Retinal pigment epithelial cell (primary cell): ENCODE measurements at regions not wholly inside any gene's neighbourhood (a gene's known extent, or its start where the extent isn't known, plus 50 kb on each side); places are given as distances from the start of the nearest gene placed in this dataset.

ENCODE experiments used
- DNase-seq: peaks from one replicate; pipeline ENCODE4 v3.0.0-alpha.2; 2010; ENCODE audit warnings: low read depth
- H3K4me3 ChIP-seq: 2 replicates; pipeline ENCODE4 v1.5.1; 2011; ENCODE audit warnings: mild to moderate bottlenecking, low read length, control low read depth, moderate library complexity
- TF ChIP-seq, protein P1 (sequence below): conservative IDR thresholded peaks from 2 replicates; pipeline ENCODE4 v1.5.1; 2011; ENCODE audit warnings: low read depth, low read length, control low read depth, inconsistent platforms

DNA sequence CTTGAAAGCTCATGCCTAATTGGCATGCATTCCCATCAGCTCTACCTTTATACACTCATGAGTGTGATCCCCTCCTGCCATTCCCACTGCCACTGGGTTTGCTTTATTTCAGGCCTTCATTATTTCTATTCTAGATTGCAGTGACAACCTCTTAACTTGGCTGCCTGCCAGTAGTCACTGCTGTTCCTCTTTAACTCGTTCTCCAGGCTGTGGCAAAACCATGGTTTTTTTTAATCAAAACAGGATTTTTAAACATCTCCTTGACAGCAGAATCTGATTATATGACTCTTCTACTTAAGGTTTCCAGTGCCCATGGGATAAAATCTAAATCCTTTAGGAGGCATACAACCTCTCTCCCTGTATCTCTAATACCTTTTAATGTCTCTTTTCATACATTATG lies 223.7 kb upstream of the PCDH15 start:
- no peak overlapping the region for H3K4me3 ChIP-seq
- DNase-seq: no peak
- TF ChIP-seq, protein P1, sequence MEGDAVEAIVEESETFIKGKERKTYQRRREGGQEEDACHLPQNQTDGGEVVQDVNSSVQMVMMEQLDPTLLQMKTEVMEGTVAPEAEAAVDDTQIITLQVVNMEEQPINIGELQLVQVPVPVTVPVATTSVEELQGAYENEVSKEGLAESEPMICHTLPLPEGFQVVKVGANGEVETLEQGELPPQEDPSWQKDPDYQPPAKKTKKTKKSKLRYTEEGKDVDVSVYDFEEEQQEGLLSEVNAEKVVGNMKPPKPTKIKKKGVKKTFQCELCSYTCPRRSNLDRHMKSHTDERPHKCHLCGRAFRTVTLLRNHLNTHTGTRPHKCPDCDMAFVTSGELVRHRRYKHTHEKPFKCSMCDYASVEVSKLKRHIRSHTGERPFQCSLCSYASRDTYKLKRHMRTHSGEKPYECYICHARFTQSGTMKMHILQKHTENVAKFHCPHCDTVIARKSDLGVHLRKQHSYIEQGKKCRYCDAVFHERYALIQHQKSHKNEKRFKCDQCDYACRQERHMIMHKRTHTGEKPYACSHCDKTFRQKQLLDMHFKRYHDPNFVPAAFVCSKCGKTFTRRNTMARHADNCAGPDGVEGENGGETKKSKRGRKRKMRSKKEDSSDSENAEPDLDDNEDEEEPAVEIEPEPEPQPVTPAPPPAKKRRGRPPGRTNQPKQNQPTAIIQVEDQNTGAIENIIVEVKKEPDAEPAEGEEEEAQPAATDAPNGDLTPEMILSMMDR: no peak

DNA sequence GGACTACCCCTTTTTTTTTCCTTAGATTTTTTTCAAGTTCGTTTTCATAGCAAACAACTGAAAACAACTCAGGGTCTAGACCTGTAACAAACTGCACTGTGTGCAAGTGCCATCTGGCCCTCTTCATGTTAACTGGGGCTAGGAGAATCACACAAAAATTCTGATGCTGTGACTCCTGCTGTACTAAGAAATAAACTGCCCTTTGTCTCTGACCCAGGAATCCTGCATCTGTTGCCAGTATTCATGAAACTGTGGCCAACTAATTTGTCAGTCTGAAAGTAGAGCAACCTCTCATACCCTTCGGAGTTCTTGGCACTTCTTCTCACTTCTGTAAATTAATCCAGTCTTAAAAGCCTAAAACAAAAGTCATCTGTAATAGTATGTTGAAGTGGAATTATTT lies 218.4 kb upstream of the PCDH15 start:
- TF ChIP-seq, protein P1: no peak
- peak; percentile 56 for DNase-seq
- H3K4me3 ChIP-seq: no peak overlapping the region

DNA sequence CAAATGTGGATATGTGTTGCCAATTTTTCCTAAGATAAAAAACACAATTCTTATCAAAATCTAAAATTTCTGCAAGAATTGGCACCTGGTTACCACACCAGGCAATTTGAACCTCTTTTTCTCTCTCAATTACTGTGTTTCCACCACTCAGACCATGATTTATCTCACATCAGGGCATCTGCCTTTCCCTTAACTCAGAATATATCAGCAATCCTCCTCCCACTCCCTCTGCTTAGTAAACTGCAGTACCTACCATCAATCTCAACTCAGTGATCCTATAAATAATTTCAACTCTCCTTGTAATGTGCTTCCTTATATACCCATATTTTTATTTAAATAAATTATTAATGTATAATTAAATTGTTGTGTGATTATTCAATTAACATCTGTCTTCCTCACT lies 212.3 kb upstream of the PCDH15 start:
- no peak overlapping the region for H3K4me3 ChIP-seq
- TF ChIP-seq, protein P1: no peak

GRCh38 chr10:55002420-55002819 lies 201.4 kb upstream of the PCDH15 start:
- no peak for DNase-seq
- no peak overlapping the region for H3K4me3 ChIP-seq
- TF ChIP-seq, protein P1: no peak

More for the DNA sequence above, 212.3 kb upstream of the PCDH15 start:
- DNase-seq: no peak

DNA sequence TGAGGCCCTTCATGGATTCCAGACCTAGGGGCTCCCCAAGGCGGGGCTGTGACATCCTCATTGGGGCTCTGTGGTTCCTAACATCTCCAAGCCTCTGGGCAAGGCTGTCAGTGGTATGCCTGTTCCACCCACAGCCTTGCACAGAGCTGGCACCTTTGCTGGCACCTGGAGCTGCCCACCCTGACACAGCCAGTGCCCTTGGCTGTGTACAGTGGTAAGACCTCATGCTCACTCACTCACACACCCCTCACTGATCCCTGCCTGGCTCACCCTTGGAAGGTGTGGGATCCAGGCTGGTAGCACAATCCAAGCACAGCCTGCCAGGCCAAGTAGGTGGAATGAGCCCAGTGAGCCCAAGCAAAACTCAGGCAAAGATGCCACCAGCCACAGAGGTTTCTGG lies 200.4 kb upstream of the PCDH15 start:
- no peak overlapping the region for H3K4me3 ChIP-seq
- DNase-seq: no peak
- TF ChIP-seq, protein P1: no peak

- no peak for DNase-seq
- H3K4me3 ChIP-seq: no peak overlapping the region
- TF ChIP-seq, protein P1: no peak
Observed at GRCh38 chr10:54993148-54993547, 192.1 kb upstream of the PCDH15 start.

GRCh38 chr10:54985732-54986131 lies 184.7 kb upstream of the PCDH15 start:
- no peak for DNase-seq
- no peak overlapping the region for H3K4me3 ChIP-seq
- TF ChIP-seq, protein P1: peak; percentile 38
